IPS DF 6.9 (cell line): ENCODE measurements at regions not wholly inside any gene's neighbourhood (a gene's known extent, or its start where the extent isn't known, plus 50 kb on each side); places are given as distances from the start of the nearest gene placed in this dataset.
A peak's percentile ranks its signal among the peaks of the same experiment; 100 is the strongest.
"Not testable (repeated sequence)": the region's sequence is repeated elsewhere in the genome, so short reads cannot be mapped to it uniquely, and the experiment has no call there.

Source experiments
- DNase-seq: peaks from one replicate; pipeline ENCODE4 v3.0.0-alpha.2; 2013; ENCODE audit warnings: low read depth, low spot score
- H3K27ac ChIP-seq: one replicate; pipeline ENCODE4 v1.5.1; 2013; ENCODE audit warnings: low read length, control low read depth
- H3K27me3 ChIP-seq: 2 replicates; pipeline ENCODE4 v1.6.1; 2013; ENCODE audit warnings: mild to moderate bottlenecking, low read length; ENCODE audit not compliant: control insufficient read depth, insufficient read depth
- H3K36me3 ChIP-seq: 2 replicates; pipeline ENCODE4 v1.6.1; 2013; ENCODE audit warnings: low read length; ENCODE audit not compliant: control insufficient read depth, insufficient read depth
- H3K4me1 ChIP-seq: 2 replicates; pipeline ENCODE4 v1.6.1; 2013; ENCODE audit warnings: low read length; ENCODE audit not compliant: control insufficient read depth, insufficient read depth
- H3K4me3 ChIP-seq: 2 replicates; pipeline ENCODE4 v1.5.1; 2013; ENCODE audit warnings: mild to moderate bottlenecking, low read length
- H3K9me3 ChIP-seq: 2 replicates; pipeline ENCODE4 v1.6.1; 2013; ENCODE audit warnings: low read length, inconsistent platforms; ENCODE audit not compliant: control insufficient read depth, insufficient read depth
- whole genome bisulfite sequencing: extraction: QIAGEN DNeasy Blood & Tissue Kit; methylation state at CpG from one replicate; pipeline ENCODE4 v1.1.7; 2013; ENCODE audit warnings: mixed read lengths, missing lambda C conversion rate; ENCODE audit not compliant: insufficient read length, insufficient coverage; 5-methylcytosine and 5-hydroxymethylcytosine counted together

- H3K27ac ChIP-seq = no peak overlapping the region
- H3K4me3 ChIP-seq = no peak overlapping the region
- WGBS = no CpG with 5 or more reads among the region's 1 CpG
- no peak for DNase-seq
- no peaks in the 10 kb centered on the region for H3K27me3 ChIP-seq
- H3K4me1 ChIP-seq = no peaks in the 10 kb centered on the region
- no peaks in the 10 kb centered on the region for H3K36me3 ChIP-seq
- no peaks in the 10 kb centered on the region for H3K9me3 ChIP-seq
Observed at GRCh38 chr16:80097098-80097497, 443.7 kb upstream of the DYNLRB2 start.

- WGBS = no CpG with 5 or more reads among the region's 4 CpGs
- no peak for DNase-seq
- Histone ChIP-seq H3K36me3 (no peaks in the 10 kb centered on the region), H3K9me3 (no peaks in the 10 kb centered on the region), H3K4me3 (no peak overlapping the region), H3K27me3 (no peaks in the 10 kb centered on the region), H3K4me1 (no peaks in the 10 kb centered on the region), H3K27ac (no peak overlapping the region)
Observed at GRCh38 chr16:80092681-80093080, 448.1 kb upstream of the DYNLRB2 start.

GRCh38 chr16:80091453-80091852, 449.3 kb upstream of the DYNLRB2 start:
- no CpG with 5 or more reads among the region's 4 CpGs for WGBS

GRCh38 chr16:80085606-80086005, 455.2 kb upstream of the DYNLRB2 start:
- H3K9me3 ChIP-seq = no peaks in the 10 kb centered on the region
- no peaks in the 10 kb centered on the region for H3K36me3 ChIP-seq
- DNase-seq = no peak
- H3K4me1 ChIP-seq = no peaks in the 10 kb centered on the region
- H3K27me3 ChIP-seq = no peaks in the 10 kb centered on the region
- no peak overlapping the region for H3K4me3 ChIP-seq
- WGBS = no CpG with 5 or more reads among the region's 2 CpGs
- H3K27ac ChIP-seq = no peak overlapping the region

More at GRCh38 chr16:80091453-80091852, 449.3 kb upstream of the DYNLRB2 start:
- not testable (repeated sequence) for H3K4me1 ChIP-seq, DNase-seq, H3K27me3 ChIP-seq, H3K9me3 ChIP-seq, H3K4me3 ChIP-seq, H3K27ac ChIP-seq, H3K36me3 ChIP-seq

GRCh38 chr16:80084614-80085013, 456.2 kb upstream of the DYNLRB2 start:
- Histone ChIP-seq H3K27me3 (no peaks in the 10 kb centered on the region), H3K9me3 (no peaks in the 10 kb centered on the region), H3K36me3 (no peaks in the 10 kb centered on the region), H3K4me3 (no peak overlapping the region), H3K4me1 (no peaks in the 10 kb centered on the region), H3K27ac (no peak overlapping the region)
- no CpG with 5 or more reads among the region's 5 CpGs for WGBS
- peak; percentile 54 for DNase-seq

- no peak for DNase-seq
- no peaks in the 10 kb centered on the region for H3K4me1 ChIP-seq
- no peak overlapping the region for H3K27ac ChIP-seq
- no peaks in the 10 kb centered on the region for H3K9me3 ChIP-seq
- H3K4me3 ChIP-seq = no peak overlapping the region
- no peaks in the 10 kb centered on the region for H3K27me3 ChIP-seq
- no peaks in the 10 kb centered on the region for H3K36me3 ChIP-seq
- WGBS = no CpG with 5 or more reads among the region's 3 CpGs
Observed at GRCh38 chr16:80084163-80084562, 456.6 kb upstream of the DYNLRB2 start.

- H3K4me1 ChIP-seq = no peaks in the 10 kb centered on the region
- H3K4me3 ChIP-seq = no peak overlapping the region
- H3K9me3 ChIP-seq = no peaks in the 10 kb centered on the region
- H3K27me3 ChIP-seq = no peaks in the 10 kb centered on the region
- no peaks in the 10 kb centered on the region for H3K36me3 ChIP-seq
- DNase-seq = no peak
- no peak overlapping the region for H3K27ac ChIP-seq
Observed at GRCh38 chr16:80082906-80083305, 457.9 kb upstream of the DYNLRB2 start.

- WGBS = no CpG with 5 or more reads among the region's 5 CpGs
- no peak for DNase-seq
- no peak overlapping the region for H3K4me3 ChIP-seq
- no peaks in the 10 kb centered on the region for H3K36me3 ChIP-seq
- H3K9me3 ChIP-seq = no peaks in the 10 kb centered on the region
- no peaks in the 10 kb centered on the region for H3K4me1 ChIP-seq
- H3K27ac ChIP-seq = no peak overlapping the region
- H3K27me3 ChIP-seq = no peaks in the 10 kb centered on the region
Observed at GRCh38 chr16:80081846-80082245, 458.9 kb upstream of the DYNLRB2 start.

- H3K27ac ChIP-seq = no peak overlapping the region
- no peak overlapping the region for H3K4me3 ChIP-seq
- no peaks in the 10 kb centered on the region for H3K27me3 ChIP-seq
- no peaks in the 10 kb centered on the region for H3K4me1 ChIP-seq
- DNase-seq = no peak
- no peaks in the 10 kb centered on the region for H3K36me3 ChIP-seq
- no peaks in the 10 kb centered on the region for H3K9me3 ChIP-seq
- WGBS = no CpG with 5 or more reads among the region's 2 CpGs
Observed at GRCh38 chr16:80080287-80080851, 460.4 kb upstream of the DYNLRB2 start.

- Histone ChIP-seq H3K27ac (no peak overlapping the region), H3K4me3 (no peak overlapping the region), H3K9me3 (no peaks in the 10 kb centered on the region), H3K27me3 (no peaks in the 10 kb centered on the region), H3K4me1 (no peaks in the 10 kb centered on the region), H3K36me3 (no peaks in the 10 kb centered on the region)
- DNase-seq = no peak
- WGBS = no CpG with 5 or more reads among the region's 3 CpGs
Observed at GRCh38 chr16:80079072-80079471, 461.7 kb upstream of the DYNLRB2 start.

GRCh38 chr16:80077696-80078095, 463.1 kb upstream of the DYNLRB2 start:
- Histone ChIP-seq H3K9me3 (no peaks in the 10 kb centered on the region), H3K27ac (no peak overlapping the region), H3K36me3 (no peaks in the 10 kb centered on the region), H3K4me1 (no peaks in the 10 kb centered on the region), H3K27me3 (no peaks in the 10 kb centered on the region), H3K4me3 (no peak overlapping the region)
- DNase-seq = no peak
- WGBS = no CpG with 5 or more reads among the region's 4 CpGs
